Skeletal muscle satellite cell (primary cell): ENCODE measurements at regions not wholly inside any gene's neighbourhood (a gene's known extent, or its start where the extent isn't known, plus 50 kb on each side); places are given as distances from the start of the nearest gene placed in this dataset.
"Not testable (repeated sequence)": the region's sequence is repeated elsewhere in the genome, so short reads cannot be mapped to it uniquely, and the experiment has no call there.

ENCODE experiments used
- H3K27me3 ChIP-seq: 2 replicates; pipeline ENCODE4 v1.7.0; 2013; ENCODE audit warnings: low read length; ENCODE audit not compliant: control insufficient read depth, insufficient read depth
- H3K36me3 ChIP-seq: 2 replicates; pipeline ENCODE4 v1.7.0; 2013; ENCODE audit warnings: mild to moderate bottlenecking, control low read depth, low read length; ENCODE audit not compliant: insufficient read depth
- H3K4me1 ChIP-seq: 2 replicates; pipeline ENCODE4 v1.7.0; 2013; ENCODE audit warnings: low read length; ENCODE audit not compliant: control insufficient read depth, insufficient read depth
- H3K4me2 ChIP-seq: 2 replicates; pipeline ENCODE4 v1.7.0; 2013; ENCODE audit warnings: mild to moderate bottlenecking, low read length
- H3K4me3 ChIP-seq: 2 replicates; pipeline ENCODE4 v1.7.0; 2013; ENCODE audit warnings: low read length
- H3K9ac ChIP-seq: 2 replicates; pipeline ENCODE4 v1.7.0; 2013; ENCODE audit warnings: mild to moderate bottlenecking, low read depth, low read length, moderate library complexity
- H3K9me3 ChIP-seq: replicated peaks from 2 replicates; pipeline ENCODE4 v1.7.0; 2013; ENCODE audit warnings: mild to moderate bottlenecking, control low read depth, low read length

GRCh38 chr3:102936511-102937045 is 501.8 kb downstream of the ZPLD1 start:
- H3K27me3 ChIP-seq: peaks cover 2% of the 10 kb centered on the region
- no peaks in the 10 kb centered on the region for H3K4me1 ChIP-seq
- H3K9me3 ChIP-seq: no peaks in the 10 kb centered on the region

GRCh38 chr3:102941786-102942185 is 507.0 kb downstream of the ZPLD1 start:
- no peaks in the 10 kb centered on the region for H3K9me3 ChIP-seq
- no peaks in the 10 kb centered on the region for H3K36me3 ChIP-seq
- H3K4me1 ChIP-seq: no peaks in the 10 kb centered on the region
- no peaks in the 10 kb centered on the region for H3K27me3 ChIP-seq
- no peak overlapping the region for H3K9ac ChIP-seq
- H3K4me3 ChIP-seq: no peak overlapping the region
- H3K4me2 ChIP-seq: no peak overlapping the region

More at GRCh38 chr3:102936511-102937045, 501.8 kb downstream of the ZPLD1 start:
- Histone ChIP-seq H3K9ac (no peak overlapping the region), H3K36me3 (no peaks in the 10 kb centered on the region), H3K4me3 (no peak overlapping the region), H3K4me2 (no peak overlapping the region)

GRCh38 chr3:102946445-102946844 is 511.6 kb downstream of the ZPLD1 start:
- H3K36me3 ChIP-seq, H3K27me3 ChIP-seq, H3K9me3 ChIP-seq, H3K4me2 ChIP-seq, H3K4me1 ChIP-seq, H3K9ac ChIP-seq, H3K4me3 ChIP-seq: not testable (repeated sequence)

GRCh38 chr3:102972350-102972749 is 537.5 kb downstream of the ZPLD1 start:
- Histone ChIP-seq H3K4me3 (no peak overlapping the region), H3K9ac (no peak overlapping the region), H3K4me2 (no peak overlapping the region), H3K36me3 (no peaks in the 10 kb centered on the region), H3K9me3 (no peaks in the 10 kb centered on the region), H3K4me1 (no peaks in the 10 kb centered on the region), H3K27me3 (no peaks in the 10 kb centered on the region)

GRCh38 chr3:102974333-102974732 is 539.5 kb downstream of the ZPLD1 start:
- H3K36me3 ChIP-seq: no peaks in the 10 kb centered on the region
- H3K9me3 ChIP-seq: no peaks in the 10 kb centered on the region
- no peak overlapping the region for H3K4me3 ChIP-seq
- H3K9ac ChIP-seq: no peak overlapping the region
- peaks cover 7% of the 10 kb centered on the region for H3K4me1 ChIP-seq
- H3K4me2 ChIP-seq: no peak overlapping the region
- no peaks in the 10 kb centered on the region for H3K27me3 ChIP-seq

- Histone ChIP-seq H3K9ac (no peak overlapping the region), H3K4me2 (no peak overlapping the region), H3K9me3 (no peaks in the 10 kb centered on the region), H3K36me3 (no peaks in the 10 kb centered on the region), H3K27me3 (no peaks in the 10 kb centered on the region), H3K4me1 (peaks cover 20% of the 10 kb centered on the region), H3K4me3 (no peak overlapping the region)
These were observed 544.4 kb downstream of the ZPLD1 start for GRCh38 chr3:102979191-102979590.

GRCh38 chr3:102979682-102980354 is 545.0 kb downstream of the ZPLD1 start:
- no peaks in the 10 kb centered on the region for H3K27me3 ChIP-seq
- no peaks in the 10 kb centered on the region for H3K36me3 ChIP-seq
- H3K4me1 ChIP-seq: peaks cover 20% of the 10 kb centered on the region
- peak overlapping the region; percentile 36 for H3K4me3 ChIP-seq
- peak overlapping the region; percentile 73 for H3K4me2 ChIP-seq
- H3K9me3 ChIP-seq: no peaks in the 10 kb centered on the region
- no peak overlapping the region for H3K9ac ChIP-seq

GRCh38 chr3:102980355-102980696 is 545.5 kb downstream of the ZPLD1 start:
- peaks cover 20% of the 10 kb centered on the region for H3K4me1 ChIP-seq

GRCh38 chr3:103002425-103003176 is 567.8 kb downstream of the ZPLD1 start:
- Histone ChIP-seq H3K4me1 (no peaks in the 10 kb centered on the region), H3K4me2 (no peak overlapping the region), H3K4me3 (no peak overlapping the region), H3K9ac (no peak overlapping the region), H3K27me3 (no peaks in the 10 kb centered on the region), H3K9me3 (no peaks in the 10 kb centered on the region), H3K36me3 (no peaks in the 10 kb centered on the region)

More at GRCh38 chr3:102980355-102980696, 545.5 kb downstream of the ZPLD1 start:
- no peaks in the 10 kb centered on the region for H3K36me3 ChIP-seq
- peak overlapping the region; percentile 16 for H3K4me3 ChIP-seq
- H3K9ac ChIP-seq: no peak overlapping the region
- H3K4me2 ChIP-seq: peak overlapping the region; percentile 73
- no peaks in the 10 kb centered on the region for H3K9me3 ChIP-seq
- no peaks in the 10 kb centered on the region for H3K27me3 ChIP-seq

GRCh38 chr3:103006526-103007183 is 571.8 kb downstream of the ZPLD1 start:
- Histone ChIP-seq H3K9ac (no peak overlapping the region), H3K4me3 (no peak overlapping the region), H3K4me1 (no peaks in the 10 kb centered on the region), H3K9me3 (no peaks in the 10 kb centered on the region), H3K4me2 (no peak overlapping the region), H3K27me3 (no peaks in the 10 kb centered on the region), H3K36me3 (no peaks in the 10 kb centered on the region)

- H3K4me1 ChIP-seq: no peaks in the 10 kb centered on the region
- H3K4me3 ChIP-seq: no peak overlapping the region
- H3K4me2 ChIP-seq: no peak overlapping the region
- no peaks in the 10 kb centered on the region for H3K27me3 ChIP-seq
- no peak overlapping the region for H3K9ac ChIP-seq
- H3K36me3 ChIP-seq: no peaks in the 10 kb centered on the region
- H3K9me3 ChIP-seq: no peaks in the 10 kb centered on the region
These were observed 574.8 kb downstream of the ZPLD1 start for GRCh38 chr3:103009609-103010008.
